ENCODE measurements at regions not wholly inside any gene's neighbourhood (a gene's known extent, or its start where the extent isn't known, plus 50 kb on each side); places are given as distances from the start of the nearest gene placed in this dataset.

- peaks cover 0 to 18% of the 10 kb centered on the region in 2 donors for H3K27me3 Mint-ChIP-seq
- H3K4me1 Mint-ChIP-seq (ENCODE audit: low read depth in 2 of 2): no peaks in the 10 kb centered on the region
- DNase-seq (no peak), ATAC-seq (replicated peaks) (no peak)
- no peaks in the 10 kb centered on the region for H3K36me3 Mint-ChIP-seq (ENCODE audit: insufficient read depth)
- H3K9me3 Mint-ChIP-seq: no peaks in the 10 kb centered on the region
- no peak overlapping the region for H3K27ac Mint-ChIP-seq
- no peak overlapping the region for H3K4me3 Mint-ChIP-seq
These were observed 189.2 kb upstream of the ARHGAP20 start for GRCh38 chr11:110901441-110901840.

- Mint-ChIP-seq H3K27ac (no peak overlapping the region), H3K4me3 (no peak overlapping the region), H3K9me3 (no peaks in the 10 kb centered on the region), H3K4me1 (ENCODE audit: low read depth in 2 of 2) (no peaks in the 10 kb centered on the region), H3K27me3 (peaks cover 0 to 18% of the 10 kb centered on the region in 2 donors), H3K36me3 (ENCODE audit: insufficient read depth) (no peaks in the 10 kb centered on the region)
- DNase-seq: no peak
- ATAC-seq (replicated peaks): no peak
These were observed 188.2 kb upstream of the ARHGAP20 start for GRCh38 chr11:110900426-110900825.

GRCh38 chr11:110897035-110897434 lies 184.8 kb upstream of the ARHGAP20 start:
- Mint-ChIP-seq H3K27ac (no peak overlapping the region), H3K36me3 (ENCODE audit: insufficient read depth) (no peaks in the 10 kb centered on the region), H3K4me1 (ENCODE audit: low read depth in 2 of 2) (peaks cover 0 to 2% of the 10 kb centered on the region in 2 donors), H3K27me3 (peaks cover 9 to 25% of the 10 kb centered on the region in 2 donors), H3K9me3 (no peaks in the 10 kb centered on the region), H3K4me3 (no peak overlapping the region)
- no peak for ATAC-seq (replicated peaks)
- no peak for DNase-seq

- Mint-ChIP-seq H3K36me3 (ENCODE audit: insufficient read depth) (no peaks in the 10 kb centered on the region), H3K4me3 (no peak overlapping the region), H3K4me1 (ENCODE audit: low read depth in 2 of 2) (peaks cover 0 to 2% of the 10 kb centered on the region in 2 donors), H3K27ac (no peak overlapping the region), H3K27me3 (peaks cover 9 to 25% of the 10 kb centered on the region in 2 donors), H3K9me3 (no peaks in the 10 kb centered on the region)
- DNase-seq: no peak
- no peak for ATAC-seq (replicated peaks)
These were observed 184.1 kb upstream of the ARHGAP20 start for GRCh38 chr11:110896358-110896757.

GRCh38 chr11:110894224-110894623 lies 182.0 kb upstream of the ARHGAP20 start:
- Mint-ChIP-seq H3K36me3 (ENCODE audit: insufficient read depth) (no peaks in the 10 kb centered on the region), H3K27me3 (peaks cover 9 to 19% of the 10 kb centered on the region in 2 donors), H3K9me3 (no peaks in the 10 kb centered on the region), H3K4me1 (ENCODE audit: low read depth in 2 of 2) (peaks cover 0 to 2% of the 10 kb centered on the region in 2 donors), H3K4me3 (no peak overlapping the region), H3K27ac (no peak overlapping the region)
- no peak for DNase-seq
- ATAC-seq (replicated peaks): no peak

- H3K9me3 Mint-ChIP-seq: no peaks in the 10 kb centered on the region
- H3K27ac Mint-ChIP-seq: no peak overlapping the region
- DNase-seq: no peak
- no peak overlapping the region for H3K4me3 Mint-ChIP-seq
- ATAC-seq (replicated peaks): no peak
- no peaks in the 10 kb centered on the region for H3K36me3 Mint-ChIP-seq (ENCODE audit: insufficient read depth)
- H3K27me3 Mint-ChIP-seq: peaks cover 9 to 17% of the 10 kb centered on the region in 2 donors
- peaks cover 0 to 2% of the 10 kb centered on the region in 2 donors for H3K4me1 Mint-ChIP-seq (ENCODE audit: low read depth in 2 of 2)
These were observed 180.6 kb upstream of the ARHGAP20 start for GRCh38 chr11:110892741-110893285.

- DNase-seq: no peak
- H3K4me3 Mint-ChIP-seq: no peak overlapping the region
- no peak overlapping the region for H3K27ac Mint-ChIP-seq
- H3K36me3 Mint-ChIP-seq (ENCODE audit: insufficient read depth): no peaks in the 10 kb centered on the region
- no peak for ATAC-seq (replicated peaks)
- H3K4me1 Mint-ChIP-seq (ENCODE audit: low read depth in 2 of 2): peaks cover 0 to 2% of the 10 kb centered on the region in 2 donors
- H3K27me3 Mint-ChIP-seq: peaks cover 9 to 13% of the 10 kb centered on the region in 2 donors
- H3K9me3 Mint-ChIP-seq: peaks cover 0 to 2% of the 10 kb centered on the region in 2 donors
These were observed 179.2 kb upstream of the ARHGAP20 start for GRCh38 chr11:110891411-110891810.

- no peak overlapping the region for H3K4me3 Mint-ChIP-seq
- peaks cover 0 to 2% of the 10 kb centered on the region in 2 donors for H3K4me1 Mint-ChIP-seq (ENCODE audit: low read depth in 2 of 2)
- DNase-seq: no peak
- H3K27ac Mint-ChIP-seq: no peak overlapping the region
- ATAC-seq (replicated peaks): no peak
- no peaks in the 10 kb centered on the region for H3K36me3 Mint-ChIP-seq (ENCODE audit: insufficient read depth)
- H3K27me3 Mint-ChIP-seq: peaks cover 9 to 17% of the 10 kb centered on the region in 2 donors
- H3K9me3 Mint-ChIP-seq: peaks cover 0 to 2% of the 10 kb centered on the region in 2 donors
These were observed 178.8 kb upstream of the ARHGAP20 start for GRCh38 chr11:110890995-110891394.

GRCh38 chr11:110886288-110886970 lies 174.2 kb upstream of the ARHGAP20 start:
- no peak for DNase-seq

GRCh38 chr11:110883256-110883655 lies 171.0 kb upstream of the ARHGAP20 start:
- peaks cover 25 to 31% of the 10 kb centered on the region in 2 donors for H3K27me3 Mint-ChIP-seq
- no peak for DNase-seq
- no peak overlapping the region for H3K27ac Mint-ChIP-seq
- H3K4me1 Mint-ChIP-seq (ENCODE audit: low read depth in 2 of 2): no peaks in the 10 kb centered on the region
- peaks cover 0 to 2% of the 10 kb centered on the region in 2 donors for H3K9me3 Mint-ChIP-seq
- no peak for ATAC-seq (replicated peaks)
- H3K4me3 Mint-ChIP-seq: no peak overlapping the region
- no peaks in the 10 kb centered on the region for H3K36me3 Mint-ChIP-seq (ENCODE audit: insufficient read depth)

More at GRCh38 chr11:110886288-110886970, 174.2 kb upstream of the ARHGAP20 start:
- H3K36me3 Mint-ChIP-seq (ENCODE audit: insufficient read depth): no peaks in the 10 kb centered on the region
- peaks cover 25% of the 10 kb centered on the region in 2 donors for H3K27me3 Mint-ChIP-seq
- H3K9me3 Mint-ChIP-seq: peaks cover 0 to 2% of the 10 kb centered on the region in 2 donors
- no peak overlapping the region for H3K27ac Mint-ChIP-seq
- ATAC-seq (replicated peaks): no peak
- no peak overlapping the region for H3K4me3 Mint-ChIP-seq
- no peaks in the 10 kb centered on the region for H3K4me1 Mint-ChIP-seq (ENCODE audit: low read depth in 2 of 2)

GRCh38 chr11:110878513-110878912 lies 166.3 kb upstream of the ARHGAP20 start:
- Mint-ChIP-seq H3K4me3 (no peak overlapping the region), H3K9me3 (no peaks in the 10 kb centered on the region), H3K27ac (no peak overlapping the region), H3K36me3 (ENCODE audit: insufficient read depth) (no peaks in the 10 kb centered on the region), H3K27me3 (peaks cover 3 to 9% of the 10 kb centered on the region in 2 donors), H3K4me1 (ENCODE audit: low read depth in 2 of 2) (no peaks in the 10 kb centered on the region)
- DNase-seq: no peak
- no peak for ATAC-seq (replicated peaks)

GRCh38 chr11:110874437-110875030 lies 162.3 kb upstream of the ARHGAP20 start:
- DNase-seq (no peak), ATAC-seq (replicated peaks) (no peak)
- Mint-ChIP-seq H3K4me3 (no peak overlapping the region), H3K9me3 (no peaks in the 10 kb centered on the region), H3K27me3 (peaks cover 0 to 7% of the 10 kb centered on the region in 2 donors), H3K36me3 (ENCODE audit: insufficient read depth) (no peaks in the 10 kb centered on the region), H3K27ac (no peak overlapping the region), H3K4me1 (ENCODE audit: low read depth in 2 of 2) (no peaks in the 10 kb centered on the region)

GRCh38 chr11:110873975-110874374 lies 161.7 kb upstream of the ARHGAP20 start:
- DNase-seq: no peak
- H3K36me3 Mint-ChIP-seq (ENCODE audit: insufficient read depth): no peaks in the 10 kb centered on the region
- no peaks in the 10 kb centered on the region for H3K4me1 Mint-ChIP-seq (ENCODE audit: low read depth in 2 of 2)
- no peak overlapping the region for H3K4me3 Mint-ChIP-seq
- H3K27me3 Mint-ChIP-seq: peaks cover 3 to 6% of the 10 kb centered on the region in 2 donors
- H3K27ac Mint-ChIP-seq: no peak overlapping the region
- no peaks in the 10 kb centered on the region for H3K9me3 Mint-ChIP-seq
- ATAC-seq (replicated peaks): no peak
